Keratinocyte (primary cell): ENCODE measurements at regions not wholly inside any gene's neighbourhood (a gene's known extent, or its start where the extent isn't known, plus 50 kb on each side); places are given as distances from the start of the nearest gene placed in this dataset.

Experiments used
- DNase-seq: peaks from one replicate; pipeline ENCODE4 v3.0.0-alpha.2; 2011; ENCODE audit warnings: low read depth, missing footprints, low spot score
- FAIRE-seq: peaks from 2 replicates; lab custom pipeline; 2011; peaks lifted over from hg19 to GRCh38; lab: Jason Lieb, UNC
- H2AFZ ChIP-seq: 2 replicates; pipeline ENCODE4 v1.6.0; 2012; ENCODE audit warnings: low read length, control low read depth, inconsistent platforms; ENCODE audit not compliant: control insufficient read depth
- H3K27ac ChIP-seq: 2 replicates; pipeline ENCODE4 v1.5.1; 2011; ENCODE audit warnings: low read length; ENCODE audit not compliant: control insufficient read depth, insufficient read depth
- H3K27me3 ChIP-seq: 3 replicates; pipeline ENCODE4 v1.6.0; 2011; ENCODE audit warnings: low read length; ENCODE audit not compliant: control insufficient read depth, insufficient read depth; ENCODE audit errors: extremely low read depth
- H3K36me3 ChIP-seq, 2 experiments: 2 replicates in 1 of 2; 3 replicates in 1 of 2; pipeline ENCODE4 v1.5.1; 2011; ENCODE audit warnings: low read length in 2 of 2, mild to moderate bottlenecking in 1 of 2; ENCODE audit not compliant: control insufficient read depth in 2 of 2, insufficient read depth in 2 of 2; ENCODE audit errors: extremely low read depth in 1 of 2
- H3K4me1 ChIP-seq: 3 replicates; pipeline ENCODE4 v1.5.1; 2011; ENCODE audit warnings: low read length; ENCODE audit not compliant: control insufficient read depth, insufficient read depth; ENCODE audit errors: extremely low read depth
- H3K4me2 ChIP-seq: 3 replicates; pipeline ENCODE4 v1.6.0; 2011; ENCODE audit warnings: low read depth, low read length; ENCODE audit not compliant: control insufficient read depth, insufficient read depth; ENCODE audit errors: extremely low read depth
- H3K4me3 ChIP-seq, 3 experiments: fragments of 200-600 bp in 1 of 3; sonication (generic) in 1 of 3; 2 replicates in 2 of 3; 3 replicates in 1 of 3; pipeline ENCODE4 v1.5.1; 2011 to 2016; ENCODE audit warnings: low read length in 3 of 3, mild to moderate bottlenecking in 3 of 3, control low read depth in 2 of 3, inconsistent platforms in 1 of 3, low read depth in 1 of 3, mixed read lengths in 1 of 3, mixed run types in 1 of 3, moderate library complexity in 1 of 3; ENCODE audit not compliant: control insufficient read depth in 2 of 3, insufficient read depth in 2 of 3; ENCODE audit errors: extremely low read depth in 1 of 3
- H3K79me2 ChIP-seq: 2 replicates; pipeline ENCODE4 v1.6.0; 2012; ENCODE audit warnings: low read length; ENCODE audit not compliant: control insufficient read depth, insufficient read depth
- H3K9ac ChIP-seq: 3 replicates; pipeline ENCODE4 v1.6.0; 2011; ENCODE audit warnings: low read length; ENCODE audit not compliant: control insufficient read depth, insufficient read depth; ENCODE audit errors: extremely low read depth
- H3K9me1 ChIP-seq: 3 replicates; pipeline ENCODE4 v1.6.0; 2011; ENCODE audit warnings: low read length; ENCODE audit not compliant: control insufficient read depth, insufficient read depth; ENCODE audit errors: extremely low read depth
- H3K9me3 ChIP-seq: 2 replicates; pipeline ENCODE4 v1.5.1; 2012; ENCODE audit warnings: low read depth, low read length; ENCODE audit not compliant: control insufficient read depth
- H4K20me1 ChIP-seq: 3 replicates; pipeline ENCODE4 v1.6.0; 2011; ENCODE audit warnings: low read length; ENCODE audit not compliant: control insufficient read depth, insufficient read depth; ENCODE audit errors: extremely low read depth
- EZH2 ChIP-seq: IDR thresholded peaks from one replicate; pipeline ENCODE4 v1.6.1; 2012; ENCODE audit warnings: inconsistent platforms, mild to moderate bottlenecking, low read length, moderate library complexity
- dilution Hi-C: fragments of 300-500 bp; cut with MboI; formaldehyde crosslinking; loops from one replicate; pipeline ENCODE4 v1.7.0; 2020; ENCODE audit warnings: low sequenced_read_pairs; ENCODE audit not compliant: extremely low pct_ligation_motif_present
- TF ChIP-seq, protein P1 (sequence below), 3 experiments: IDR thresholded peaks in 1 of 3; conservative IDR thresholded peaks in 1 of 3; optimal IDR thresholded peaks in 1 of 3; 2 replicates in 2 of 3; 3 replicates in 1 of 3; pipeline versions ENCODE3 to v1.5.1; 2011; ENCODE audit warnings: low read length in 3 of 3, mild to moderate bottlenecking in 3 of 3, moderate library complexity in 2 of 3, control low read depth in 1 of 3, inconsistent platforms in 1 of 3; ENCODE audit not compliant: insufficient read depth in 2 of 3; ENCODE audit errors: extremely low read depth in 1 of 3

DNA sequence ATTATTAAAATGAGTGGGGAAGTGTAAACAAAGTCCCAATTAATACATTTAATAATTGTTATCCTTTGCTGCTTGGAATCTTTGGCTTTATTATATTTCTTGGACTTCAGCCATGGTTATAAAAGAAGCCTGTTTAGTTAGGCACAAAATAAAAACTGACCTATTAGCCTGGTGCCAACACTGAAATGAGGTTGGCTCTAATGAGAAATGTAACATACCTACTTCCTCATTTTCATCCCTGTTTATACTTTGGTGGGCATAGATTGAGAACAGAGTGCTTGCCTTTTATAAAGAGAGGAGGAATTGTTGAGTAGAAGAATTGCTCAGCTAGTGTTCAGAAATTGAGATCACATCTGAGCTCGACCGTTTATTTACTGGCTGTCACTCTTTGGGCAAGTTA, 471.3 kb downstream of the UTRN start:
- no peak for FAIRE-seq
- Histone ChIP-seq H3K4me2 (no peak overlapping the region), H3K9ac (no peak overlapping the region), H2AFZ (no peak overlapping the region), H3K9me3 (no peaks in the 10 kb centered on the region), H3K27me3 (no peaks in the 10 kb centered on the region), H3K79me2 (no peaks in the 10 kb centered on the region), H4K20me1 (no peaks in the 10 kb centered on the region), H3K4me1 (peaks cover 3% of the 10 kb centered on the region), H3K4me3 (no peak overlapping the region), H3K36me3 (peaks cover 0 to 1% of the 10 kb centered on the region in 2 experiments), H3K9me1 (no peaks in the 10 kb centered on the region), H3K27ac (no peak overlapping the region)
- dilution Hi-C loops: no loop called here
- TF ChIP-seq, protein P1, sequence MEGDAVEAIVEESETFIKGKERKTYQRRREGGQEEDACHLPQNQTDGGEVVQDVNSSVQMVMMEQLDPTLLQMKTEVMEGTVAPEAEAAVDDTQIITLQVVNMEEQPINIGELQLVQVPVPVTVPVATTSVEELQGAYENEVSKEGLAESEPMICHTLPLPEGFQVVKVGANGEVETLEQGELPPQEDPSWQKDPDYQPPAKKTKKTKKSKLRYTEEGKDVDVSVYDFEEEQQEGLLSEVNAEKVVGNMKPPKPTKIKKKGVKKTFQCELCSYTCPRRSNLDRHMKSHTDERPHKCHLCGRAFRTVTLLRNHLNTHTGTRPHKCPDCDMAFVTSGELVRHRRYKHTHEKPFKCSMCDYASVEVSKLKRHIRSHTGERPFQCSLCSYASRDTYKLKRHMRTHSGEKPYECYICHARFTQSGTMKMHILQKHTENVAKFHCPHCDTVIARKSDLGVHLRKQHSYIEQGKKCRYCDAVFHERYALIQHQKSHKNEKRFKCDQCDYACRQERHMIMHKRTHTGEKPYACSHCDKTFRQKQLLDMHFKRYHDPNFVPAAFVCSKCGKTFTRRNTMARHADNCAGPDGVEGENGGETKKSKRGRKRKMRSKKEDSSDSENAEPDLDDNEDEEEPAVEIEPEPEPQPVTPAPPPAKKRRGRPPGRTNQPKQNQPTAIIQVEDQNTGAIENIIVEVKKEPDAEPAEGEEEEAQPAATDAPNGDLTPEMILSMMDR (optimal IDR thresholded peaks at IDR 0.05 in 1 of 3, IDR thresholded peaks at IDR 0.05 in 1 of 3, conservative IDR thresholded peaks at IDR 0.05 in 1 of 3; ENCODE audit: extremely low read depth in 1 of 3, insufficient read depth in 2 of 3, low read length in 3 of 3): no peak
- TF ChIP-seq EZH2: no peak
- DNase-seq: no peak

DNA sequence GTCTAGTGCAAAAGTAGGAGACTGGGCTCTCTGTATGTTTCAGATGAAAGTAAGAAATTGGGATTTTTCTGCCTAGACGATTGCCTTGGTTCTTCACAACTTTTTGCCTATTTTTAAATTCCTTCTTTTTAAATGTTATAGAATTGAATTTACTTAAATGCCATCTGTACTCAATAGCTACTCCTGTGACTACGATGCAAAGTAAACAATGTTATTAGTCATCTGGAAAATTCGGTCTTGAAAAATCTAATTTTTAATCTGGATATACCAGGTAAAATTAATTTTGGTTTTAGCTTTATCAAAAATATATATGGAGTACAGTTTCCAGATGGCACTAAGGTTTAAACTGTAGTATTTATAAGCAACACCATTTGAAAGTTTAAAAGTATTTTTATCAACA, 472.2 kb downstream of the UTRN start:
- Histone ChIP-seq H3K9ac (no peak overlapping the region), H4K20me1 (no peaks in the 10 kb centered on the region), H3K27ac (no peak overlapping the region), H3K36me3 (no peaks in the 10 kb centered on the region), H3K4me3 (no peak overlapping the region), H3K27me3 (no peaks in the 10 kb centered on the region), H3K4me1 (peaks cover 3% of the 10 kb centered on the region), H3K79me2 (no peaks in the 10 kb centered on the region), H2AFZ (no peak overlapping the region), H3K4me2 (no peak overlapping the region), H3K9me1 (no peaks in the 10 kb centered on the region), H3K9me3 (no peaks in the 10 kb centered on the region)
- FAIRE-seq (no peak), DNase-seq (no peak)
- TF ChIP-seq EZH2: no peak
- TF ChIP-seq, protein P1 (optimal IDR thresholded peaks at IDR 0.05 in 1 of 3, IDR thresholded peaks at IDR 0.05 in 1 of 3, conservative IDR thresholded peaks at IDR 0.05 in 1 of 3; ENCODE audit: extremely low read depth in 1 of 3, insufficient read depth in 2 of 3, low read length in 3 of 3): no peak
- dilution Hi-C loops: no loop called here
